Ovary (tissue), 7 donors: ENCODE measurements at regions not wholly inside any gene's neighbourhood (a gene's known extent, or its start where the extent isn't known, plus 50 kb on each side); places are given as distances from the start of the nearest gene placed in this dataset.

Experiments used
- DNase-seq, 5 donors: peaks; one replicate each; pipeline ENCODE4 v3.0.0-alpha.2; 2019 to 2020
- H3K27ac ChIP-seq, 2 donors: fragments of 200-600 bp; one replicate each; pipeline versions ENCODE4 v1.5.1 to v1.8.0; 2019 to 2022
- H3K27me3 ChIP-seq: fragments of 200-600 bp; one replicate; pipeline ENCODE4 v1.8.0; 2022
- H3K36me3 ChIP-seq: fragments of 200-600 bp; sonication (generic); one replicate; pipeline ENCODE4 v1.5.1; 2019
- H3K4me1 ChIP-seq: one replicate; pipeline ENCODE4 v1.8.1; 2013; ENCODE audit warnings: mild to moderate bottlenecking, moderate library complexity; ENCODE audit not compliant: insufficient read depth
- H3K4me3 ChIP-seq: fragments of 200-600 bp; sonication (generic); one replicate; pipeline ENCODE4 v1.5.1; 2017
- H3K9me3 ChIP-seq, 2 donors: fragments of 200-600 bp in 1 of 2; sonication (generic) in 1 of 2; one replicate each; pipeline versions ENCODE4 v1.5.1 to v1.8.1; 2013 to 2019; ENCODE audit warnings: mild to moderate bottlenecking in 1 of 2, moderate library complexity in 1 of 2
- CTCF ChIP-seq, 3 donors: fragments of 450-650 bp in 2 of 3; fragments of 200-600 bp in 1 of 3; IDR thresholded peaks; one replicate each; pipeline versions ENCODE4 v1.5.1 to v1.8.0; 2016 to 2022; ENCODE audit warnings: antibody characterized with exemption in 3 of 3, mild to moderate bottlenecking in 1 of 3
- EP300 ChIP-seq: sonication (generic); formaldehyde crosslinking; IDR thresholded peaks from one replicate; pipeline ENCODE4 v1.6.1; 2017; ENCODE audit warnings: antibody characterized with exemption
- POLR2A ChIP-seq: fragments of 450-650 bp; IDR thresholded peaks from one replicate; pipeline ENCODE4 v1.6.1; 2017; ENCODE audit warnings: antibody characterized with exemption, mild to moderate bottlenecking, moderate library complexity
- WGBS, 3 donors: extraction: QIAGEN DNeasy Blood & Tissue Kit in 1 of 3; methylation state at CpG; one replicate each; pipeline versions ENCODE4 v1.1.5 to v1.1.7; 2013 to 2017; 5-methylcytosine and 5-hydroxymethylcytosine counted together
- intact Hi-C, 4 donors: fragments of 100-400 bp; cut with DNase I; formaldehyde crosslinking; loops; one replicate each; pipeline versions ENCODE4 v1.11.0 to v1.15.1; 2022 to 2023
- donor health status: DM: no; HTN: no; CAD: no; lungs with moderate emphysema.
- donor health status: DM: no; HTN: no; CAD: no.
- donor health status: Bipolar disorder and iron deficiency.
- donor health status: DM: no; HTN: no; CAD: no.
- donor health status: DM: yes; HTN: yes; CAD: no.

DNA sequence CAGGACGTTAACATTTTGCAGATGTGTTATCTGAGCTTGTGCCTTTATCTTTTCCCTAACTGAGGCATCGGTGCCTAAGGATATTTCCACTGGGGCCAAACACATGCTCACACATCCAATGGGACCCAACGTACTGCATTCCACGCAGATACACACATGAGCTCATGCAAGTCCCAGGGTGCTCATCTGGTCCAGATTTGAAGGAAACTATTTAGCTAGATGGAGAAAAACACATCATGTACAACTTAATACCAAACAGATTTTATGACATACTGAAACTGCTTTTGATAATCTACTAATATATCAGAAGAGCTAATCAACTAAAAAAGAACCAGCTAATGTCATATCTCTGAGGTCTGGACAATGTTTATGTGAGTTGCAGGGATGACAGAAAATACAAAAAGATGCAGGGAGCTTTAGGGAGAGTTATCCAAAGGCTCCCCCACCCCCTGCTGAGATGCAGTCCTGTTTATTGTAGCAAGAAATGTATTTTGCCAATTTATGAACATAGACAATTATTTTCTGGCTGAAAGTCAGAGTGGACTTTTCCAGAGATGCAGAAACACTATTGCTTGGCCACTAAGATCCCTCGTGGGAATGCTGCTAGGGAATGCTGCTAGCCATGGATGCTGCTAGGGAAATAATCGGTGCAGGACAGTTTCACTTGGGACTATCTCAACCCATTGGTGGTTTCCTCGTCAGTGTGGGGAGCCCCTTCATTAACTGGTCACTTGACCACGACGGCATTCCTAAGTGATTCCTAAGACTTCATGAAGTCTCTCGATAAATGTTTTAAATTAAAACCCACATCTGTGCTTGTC is 172.8 kb downstream of the SMIM20 start:
- 67 to 71% (median 69%) methylated on average over 10 of the region's 10 CpGs for WGBS, 3 donors
- intact Hi-C loops, result no loop called here

GRCh38 chr4:26088433-26088928 is 174.5 kb downstream of the SMIM20 start:
- TF ChIP-seq EP300 (no peak), CTCF (IDR thresholded peaks at IDR 0.05) (no peak), POLR2A (no peak)
- Histone ChIP-seq H3K36me3 (no peaks in the 10 kb centered on the region), H3K9me3 (no peaks in the 10 kb centered on the region), H3K4me3 (no peak overlapping the region), H3K27ac (no peak overlapping the region), H3K27me3 (no peaks in the 10 kb centered on the region), H3K4me1 (no peaks in the 10 kb centered on the region)
- WGBS, 3 donors, result 53 to 65% (median 58%) methylated on average over 4 of the region's 4 CpGs
- intact Hi-C loops, result no loop called here
- no peak for DNase-seq

More for the DNA sequence above, 172.8 kb downstream of the SMIM20 start:
- H3K4me3 ChIP-seq, result no peak overlapping the region
- H3K27ac ChIP-seq, result no peak overlapping the region
- DNase-seq, result no peak
- TF ChIP-seq EP300, result no peak
- TF ChIP-seq CTCF (IDR thresholded peaks at IDR 0.05), result no peak
- no peak for TF ChIP-seq POLR2A
- H3K27me3 ChIP-seq, result no peaks in the 10 kb centered on the region
- H3K4me1 ChIP-seq, result no peaks in the 10 kb centered on the region
- no peaks in the 10 kb centered on the region for H3K36me3 ChIP-seq
- H3K9me3 ChIP-seq, result no peaks in the 10 kb centered on the region

- H3K27ac ChIP-seq, result no peak overlapping the region
- intact Hi-C loops, result no loop called here
- 58 to 77% (median 62%) methylated on average over 3 of the region's 3 CpGs for WGBS, 3 donors
- no peaks in the 10 kb centered on the region for H3K36me3 ChIP-seq
- H3K27me3 ChIP-seq, result no peaks in the 10 kb centered on the region
- H3K4me3 ChIP-seq, result no peak overlapping the region
- H3K4me1 ChIP-seq, result no peaks in the 10 kb centered on the region
- DNase-seq, result no peak
- H3K9me3 ChIP-seq, result no peaks in the 10 kb centered on the region
- TF ChIP-seq POLR2A (no peak), CTCF (IDR thresholded peaks at IDR 0.05) (no peak), EP300 (no peak)
These were observed 179.5 kb downstream of the SMIM20 start for GRCh38 chr4:26093551-26093950.

- Histone ChIP-seq H3K27me3 (no peaks in the 10 kb centered on the region), H3K9me3 (no peaks in the 10 kb centered on the region), H3K36me3 (no peaks in the 10 kb centered on the region), H3K4me1 (no peaks in the 10 kb centered on the region), H3K4me3 (no peak overlapping the region), H3K27ac (no peak overlapping the region)
- 16 to 41% (median 24%) methylated on average over 2 of the region's 2 CpGs for WGBS, 3 donors
- intact Hi-C loops, result no loop called here
- DNase-seq, result no peak
- TF ChIP-seq EP300, result no peak
- no peak for TF ChIP-seq POLR2A
- no peak for TF ChIP-seq CTCF (IDR thresholded peaks at IDR 0.05)
These were observed 180.1 kb downstream of the SMIM20 start for GRCh38 chr4:26094076-26094475.
